Psoas muscle (tissue), 7 donors: ENCODE measurements at regions not wholly inside any gene's neighbourhood (a gene's known extent, or its start where the extent isn't known, plus 50 kb on each side); places are given as distances from the start of the nearest gene placed in this dataset.
A peak's percentile ranks its signal among the peaks of the same experiment; 100 is the strongest.

Experiments used
- ATAC-seq, 4 donors: fragments of 200-7000 bp; cut with Tn5 transposase; one replicate each; pipeline ENCODE4 v1.9.1; 2020; ENCODE audit warnings: moderate library complexity in 3 of 4, mild to moderate bottlenecking in 2 of 4
- DNase-seq, 2 donors: peaks; one replicate each; pipeline ENCODE4 v3.0.0-alpha.2; 2020
- H3K27ac ChIP-seq: fragments of 200-600 bp; one replicate; pipeline ENCODE4 v1.8.0; 2022
- H3K27me3 ChIP-seq, 3 donors: fragments of 200-600 bp in 1 of 3; one replicate each; pipeline versions ENCODE4 v1.6.1 to v1.8.0; 2013 to 2022; ENCODE audit warnings: low read length in 2 of 3, mild to moderate bottlenecking in 2 of 3, moderate library complexity in 1 of 3; ENCODE audit not compliant: insufficient read depth in 3 of 3
- H3K36me3 ChIP-seq, 2 donors: fragments of 200-600 bp in 1 of 2; one replicate each; pipeline versions ENCODE4 v1.6.1 to v1.8.0; 2013 to 2022; ENCODE audit warnings: low read depth in 1 of 2, mild to moderate bottlenecking in 1 of 2, moderate library complexity in 1 of 2; ENCODE audit not compliant: insufficient read depth in 1 of 2
- H3K4me1 ChIP-seq: fragments of 200-600 bp; one replicate; pipeline ENCODE4 v1.8.0; 2022
- H3K4me3 ChIP-seq: fragments of 200-600 bp; one replicate; pipeline ENCODE4 v1.8.0; 2022; ENCODE audit warnings: mild to moderate bottlenecking
- H3K9me3 ChIP-seq: fragments of 200-600 bp; one replicate; pipeline ENCODE4 v1.8.0; 2022
- WGBS, 3 donors: extraction: QIAGEN DNeasy Blood & Tissue Kit; methylation state at CpG; one replicate each; pipeline versions ENCODE4 v1.1.6 to v1.1.7; 2013; 5-methylcytosine and 5-hydroxymethylcytosine counted together
- intact Hi-C, 2 donors: fragments of 100-400 bp; cut with DNase I; formaldehyde crosslinking; loops; one replicate each; pipeline versions ENCODE4 v1.11.0 to v1.14.2; 2022
- TF ChIP-seq, protein P1 (sequence below): fragments of 200-600 bp; IDR thresholded peaks from one replicate; pipeline ENCODE4 v1.8.0; 2022; ENCODE audit warnings: antibody characterized with exemption
- donor health status: healthy with polysubstance abuse.
- donor health status: DM: no; HTN: no; CAD: no; lungs with moderate emphysema.
- donor health status: Bipolar disorder and iron deficiency.
- donor health status: healthy.
- donor health status: DM: yes; HTN: yes; CAD: no.
- donor health status: DM: no; HTN: no; CAD: no.
- donor health status: DM: yes; HTN: yes; CAD: no.

DNA sequence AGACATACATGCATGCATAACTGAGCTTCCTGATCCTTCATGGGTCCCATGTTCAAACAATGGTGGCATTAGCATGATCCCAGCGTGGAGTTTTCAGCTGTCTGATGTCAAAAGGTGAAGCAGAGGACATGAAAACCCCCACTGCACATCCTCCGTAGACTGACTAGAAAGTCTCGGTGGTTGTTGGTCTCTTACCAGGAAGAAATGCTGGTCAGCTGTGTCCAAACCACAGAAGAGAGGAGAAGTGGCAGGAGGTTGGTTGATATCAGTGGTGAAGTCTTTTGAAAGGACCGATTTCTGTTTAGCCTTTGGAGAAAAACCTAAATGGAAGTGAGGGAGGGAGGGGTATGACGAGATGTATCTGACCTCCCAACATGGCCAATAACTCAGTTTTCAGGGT lies 201.9 kb downstream of the SPATA18 start:
- DNase-seq = no peak
- no peak for ATAC-seq
- intact Hi-C loops = no loop called here
- Histone ChIP-seq H3K4me1 (peaks cover 8% of the 10 kb centered on the region), H3K36me3 (no peaks in the 10 kb centered on the region), H3K27ac (no peak overlapping the region), H3K9me3 (no peaks in the 10 kb centered on the region), H3K4me3 (no peak overlapping the region), H3K27me3 (no peaks in the 10 kb centered on the region)
- 72 to 85% (median 73%) methylated on average over 5 of the region's 5 CpGs for WGBS, 3 donors
- TF ChIP-seq, protein P1, sequence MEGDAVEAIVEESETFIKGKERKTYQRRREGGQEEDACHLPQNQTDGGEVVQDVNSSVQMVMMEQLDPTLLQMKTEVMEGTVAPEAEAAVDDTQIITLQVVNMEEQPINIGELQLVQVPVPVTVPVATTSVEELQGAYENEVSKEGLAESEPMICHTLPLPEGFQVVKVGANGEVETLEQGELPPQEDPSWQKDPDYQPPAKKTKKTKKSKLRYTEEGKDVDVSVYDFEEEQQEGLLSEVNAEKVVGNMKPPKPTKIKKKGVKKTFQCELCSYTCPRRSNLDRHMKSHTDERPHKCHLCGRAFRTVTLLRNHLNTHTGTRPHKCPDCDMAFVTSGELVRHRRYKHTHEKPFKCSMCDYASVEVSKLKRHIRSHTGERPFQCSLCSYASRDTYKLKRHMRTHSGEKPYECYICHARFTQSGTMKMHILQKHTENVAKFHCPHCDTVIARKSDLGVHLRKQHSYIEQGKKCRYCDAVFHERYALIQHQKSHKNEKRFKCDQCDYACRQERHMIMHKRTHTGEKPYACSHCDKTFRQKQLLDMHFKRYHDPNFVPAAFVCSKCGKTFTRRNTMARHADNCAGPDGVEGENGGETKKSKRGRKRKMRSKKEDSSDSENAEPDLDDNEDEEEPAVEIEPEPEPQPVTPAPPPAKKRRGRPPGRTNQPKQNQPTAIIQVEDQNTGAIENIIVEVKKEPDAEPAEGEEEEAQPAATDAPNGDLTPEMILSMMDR = no peak

DNA sequence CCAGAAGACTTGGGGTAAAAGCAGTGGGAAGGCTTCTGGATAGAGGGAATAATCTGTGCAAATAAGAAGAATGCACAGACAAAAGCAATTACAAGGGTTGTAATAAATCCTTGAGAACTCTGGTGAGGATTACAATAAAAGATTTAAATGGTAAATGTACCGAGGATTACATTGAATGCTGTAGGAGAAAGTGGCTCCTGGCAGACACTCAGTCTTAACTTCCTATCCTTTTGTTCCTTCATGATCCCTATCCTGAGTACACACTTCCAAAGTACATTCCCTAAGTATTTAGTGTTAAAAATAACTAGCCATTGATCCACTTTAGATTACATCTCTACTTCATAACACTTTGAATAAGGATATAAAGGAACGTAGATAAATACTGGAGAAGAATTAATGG lies 205.4 kb downstream of the SPATA18 start:
- Histone ChIP-seq H3K9me3 (no peaks in the 10 kb centered on the region), H3K27ac (no peak overlapping the region), H3K27me3 (no peaks in the 10 kb centered on the region), H3K4me1 (no peaks in the 10 kb centered on the region), H3K4me3 (no peak overlapping the region), H3K36me3 (no peaks in the 10 kb centered on the region)
- 69 to 77% (median 71%) methylated on average over 2 of the region's 2 CpGs for WGBS, 3 donors
- intact Hi-C loops = no loop called here
- ATAC-seq (no peak), DNase-seq (no peak)
- TF ChIP-seq, protein P1 = no peak

GRCh38 chr4:52259978-52260377 lies 208.9 kb downstream of the SPATA18 start:
- Histone ChIP-seq H3K4me1 (no peaks in the 10 kb centered on the region), H3K36me3 (no peaks in the 10 kb centered on the region), H3K4me3 (no peak overlapping the region), H3K9me3 (no peaks in the 10 kb centered on the region), H3K27me3 (no peaks in the 10 kb centered on the region), H3K27ac (no peak overlapping the region)
- WGBS, 3 donors = 62 to 67% (median 64%) methylated on average over 3 of the region's 3 CpGs
- ATAC-seq (no peak), DNase-seq (no peak)
- intact Hi-C loops = no loop called here
- TF ChIP-seq, protein P1 = no peak

DNA sequence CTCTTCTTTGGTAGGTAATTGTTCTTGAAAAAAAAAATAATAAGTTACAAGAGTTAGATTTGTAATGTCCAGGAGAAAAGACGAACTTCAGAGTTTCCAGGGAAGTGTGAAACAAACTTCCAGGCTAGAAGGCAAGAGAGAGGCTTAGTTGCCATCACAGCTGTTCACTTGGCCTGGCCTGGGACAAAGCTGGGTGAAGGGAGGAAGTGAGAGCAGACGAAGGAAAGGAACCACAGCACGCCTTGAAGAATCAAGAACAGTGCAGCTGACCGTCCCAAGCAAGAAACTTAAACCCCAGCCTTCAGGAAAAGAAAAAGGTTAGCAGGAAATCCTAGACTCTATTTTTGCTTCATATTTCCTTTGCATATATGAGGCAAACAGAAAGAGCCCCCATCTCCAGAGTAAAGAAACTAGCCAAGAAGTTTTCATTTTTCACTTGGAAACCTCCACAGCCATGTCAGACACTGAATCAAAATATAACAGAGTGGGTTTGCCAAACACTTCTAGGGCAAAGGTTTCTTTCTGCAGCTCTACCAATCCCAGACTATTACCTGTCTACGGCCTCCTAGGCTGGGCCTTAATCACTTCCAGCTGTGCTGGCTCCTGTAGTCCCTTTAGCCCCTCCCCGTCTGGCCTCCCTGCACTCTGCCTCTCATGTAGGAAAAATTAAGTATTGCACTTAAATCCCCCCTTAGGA lies 209.6 kb downstream of the SPATA18 start:
- intact Hi-C loops = no loop called here
- TF ChIP-seq, protein P1 = no peak
- H3K27me3 ChIP-seq = no peaks in the 10 kb centered on the region
- no peak overlapping the region for H3K4me3 ChIP-seq
- H3K27ac ChIP-seq = no peak overlapping the region
- no peaks in the 10 kb centered on the region for H3K4me1 ChIP-seq
- 28 to 46% (median 32%) methylated on average over 6 of the region's 6 CpGs for WGBS, 3 donors
- no peaks in the 10 kb centered on the region for H3K9me3 ChIP-seq
- H3K36me3 ChIP-seq = no peaks in the 10 kb centered on the region
- DNase-seq (peak in 1 of 2 donors; percentile 56), ATAC-seq (no peak)

DNA sequence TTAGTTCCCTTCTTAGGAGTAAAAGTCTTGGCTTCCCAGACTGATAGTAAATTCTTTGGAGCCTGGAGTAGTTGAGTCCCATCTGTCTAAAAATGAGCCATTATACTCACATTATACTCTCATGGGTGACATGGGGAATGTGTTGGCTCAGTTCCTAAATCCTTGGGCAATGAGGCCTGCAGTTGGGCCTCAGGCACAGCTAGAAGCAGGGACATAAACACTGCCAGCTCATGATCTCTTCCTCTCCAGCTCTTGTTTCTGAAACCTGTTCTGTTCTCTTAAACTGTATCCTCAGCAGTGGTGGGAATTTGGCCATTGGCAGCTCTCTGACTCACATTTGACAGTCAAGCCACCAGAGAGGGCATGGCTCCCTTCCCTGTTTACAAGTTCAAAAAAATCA lies 212.5 kb downstream of the SPATA18 start:
- no peak for DNase-seq
- intact Hi-C loops = no loop called here
- H3K27ac ChIP-seq = no peak overlapping the region

More for the DNA sequence above, 212.5 kb downstream of the SPATA18 start:
- H3K27me3 ChIP-seq = no peaks in the 10 kb centered on the region
- peak in 2 of 4 donors; percentile 35 for ATAC-seq
- H3K36me3 ChIP-seq = no peaks in the 10 kb centered on the region
- H3K9me3 ChIP-seq = no peaks in the 10 kb centered on the region
- H3K4me3 ChIP-seq = no peak overlapping the region
- TF ChIP-seq, protein P1 = no peak
- no peaks in the 10 kb centered on the region for H3K4me1 ChIP-seq
